ENCODE measurements at regions not wholly inside any gene's neighbourhood (a gene's known extent, or its start where the extent isn't known, plus 50 kb on each side); places are given as distances from the start of the nearest gene placed in this dataset.
A peak's percentile ranks its signal among the peaks of the same experiment; 100 is the strongest.

GRCh38 chr10:117796130-117796745 is 250.5 kb downstream of the RAB11FIP2 start (continued):
- TF ChIP-seq, protein P1, sequence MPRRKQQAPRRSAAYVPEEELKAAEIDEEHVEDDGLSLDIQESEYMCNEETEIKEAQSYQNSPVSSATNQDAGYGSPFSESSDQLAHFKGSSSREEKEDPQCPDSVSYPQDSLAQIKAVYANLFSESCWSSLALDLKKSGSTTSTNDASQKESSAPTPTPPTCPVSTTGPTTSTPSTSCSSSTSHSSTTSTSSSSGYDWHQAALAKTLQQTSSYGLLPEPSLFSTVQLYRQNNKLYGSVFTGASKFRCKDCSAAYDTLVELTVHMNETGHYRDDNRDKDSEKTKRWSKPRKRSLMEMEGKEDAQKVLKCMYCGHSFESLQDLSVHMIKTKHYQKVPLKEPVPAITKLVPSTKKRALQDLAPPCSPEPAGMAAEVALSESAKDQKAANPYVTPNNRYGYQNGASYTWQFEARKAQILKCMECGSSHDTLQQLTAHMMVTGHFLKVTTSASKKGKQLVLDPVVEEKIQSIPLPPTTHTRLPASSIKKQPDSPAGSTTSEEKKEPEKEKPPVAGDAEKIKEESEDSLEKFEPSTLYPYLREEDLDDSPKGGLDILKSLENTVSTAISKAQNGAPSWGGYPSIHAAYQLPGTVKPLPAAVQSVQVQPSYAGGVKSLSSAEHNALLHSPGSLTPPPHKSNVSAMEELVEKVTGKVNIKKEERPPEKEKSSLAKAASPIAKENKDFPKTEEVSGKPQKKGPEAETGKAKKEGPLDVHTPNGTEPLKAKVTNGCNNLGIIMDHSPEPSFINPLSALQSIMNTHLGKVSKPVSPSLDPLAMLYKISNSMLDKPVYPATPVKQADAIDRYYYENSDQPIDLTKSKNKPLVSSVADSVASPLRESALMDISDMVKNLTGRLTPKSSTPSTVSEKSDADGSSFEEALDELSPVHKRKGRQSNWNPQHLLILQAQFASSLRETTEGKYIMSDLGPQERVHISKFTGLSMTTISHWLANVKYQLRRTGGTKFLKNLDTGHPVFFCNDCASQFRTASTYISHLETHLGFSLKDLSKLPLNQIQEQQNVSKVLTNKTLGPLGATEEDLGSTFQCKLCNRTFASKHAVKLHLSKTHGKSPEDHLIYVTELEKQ (tag by site-specific recombination; IDR thresholded peaks at IDR 0.05; ENCODE audit: borderline replicate concordance), result peak; percentile 66; the same call in 1 of the 2 replicates
- TF ChIP-seq ZNF239 (tag by site-specific recombination; IDR thresholded peaks at IDR 0.05) (no peak), ZNF274 (IDR thresholded peaks at IDR 0.05; ENCODE audit: low read length) (no peak), ZNF274 (tag by site-specific recombination; IDR thresholded peaks at IDR 0.05; ENCODE audit: borderline replicate concordance) (no peak), ZNF292 (tag by site-specific recombination; IDR thresholded peaks at IDR 0.05; ENCODE audit: borderline replicate concordance, low read depth) (no peak), SCRT2 (tag by site-specific recombination; IDR thresholded peaks at IDR 0.05) (peak; percentile 69), FEZF1 (tag by site-specific recombination; IDR thresholded peaks at IDR 0.05) (peak; percentile 82), ZNF660 (tag by site-specific recombination; IDR thresholded peaks at IDR 0.05) (0 out of 2 replicates have a peak, but pooled peaks have one; percentile 48), ZNF10 (tag by site-specific recombination; IDR thresholded peaks at IDR 0.05) (no peak), ZNF558 (tag by site-specific recombination; IDR thresholded peaks at IDR 0.05) (0 out of 2 replicates have a peak, but pooled peaks have one; percentile 32), KLF10 (tag by site-specific recombination; IDR thresholded peaks at IDR 0.05) (peak; percentile 48; the same call in 1 of the 2 replicates), HOXD13 (CRISPR knock-in tag; IDR thresholded peaks at IDR 0.05; ENCODE audit: borderline replicate concordance) (peak; percentile 73; the same call in 1 of the 2 replicates), BCL11A (tag by site-specific recombination; IDR thresholded peaks at IDR 0.05; ENCODE audit: low read depth) (0 out of 2 replicates have a peak, but pooled peaks have one; percentile 25), ZBTB21 (tag by site-specific recombination; IDR thresholded peaks at IDR 0.05) (peak; percentile 84), REPIN1 (tag by site-specific recombination; IDR thresholded peaks at IDR 0.05; ENCODE audit: low read depth) (no peak)
- TF ChIP-seq, protein P2, sequence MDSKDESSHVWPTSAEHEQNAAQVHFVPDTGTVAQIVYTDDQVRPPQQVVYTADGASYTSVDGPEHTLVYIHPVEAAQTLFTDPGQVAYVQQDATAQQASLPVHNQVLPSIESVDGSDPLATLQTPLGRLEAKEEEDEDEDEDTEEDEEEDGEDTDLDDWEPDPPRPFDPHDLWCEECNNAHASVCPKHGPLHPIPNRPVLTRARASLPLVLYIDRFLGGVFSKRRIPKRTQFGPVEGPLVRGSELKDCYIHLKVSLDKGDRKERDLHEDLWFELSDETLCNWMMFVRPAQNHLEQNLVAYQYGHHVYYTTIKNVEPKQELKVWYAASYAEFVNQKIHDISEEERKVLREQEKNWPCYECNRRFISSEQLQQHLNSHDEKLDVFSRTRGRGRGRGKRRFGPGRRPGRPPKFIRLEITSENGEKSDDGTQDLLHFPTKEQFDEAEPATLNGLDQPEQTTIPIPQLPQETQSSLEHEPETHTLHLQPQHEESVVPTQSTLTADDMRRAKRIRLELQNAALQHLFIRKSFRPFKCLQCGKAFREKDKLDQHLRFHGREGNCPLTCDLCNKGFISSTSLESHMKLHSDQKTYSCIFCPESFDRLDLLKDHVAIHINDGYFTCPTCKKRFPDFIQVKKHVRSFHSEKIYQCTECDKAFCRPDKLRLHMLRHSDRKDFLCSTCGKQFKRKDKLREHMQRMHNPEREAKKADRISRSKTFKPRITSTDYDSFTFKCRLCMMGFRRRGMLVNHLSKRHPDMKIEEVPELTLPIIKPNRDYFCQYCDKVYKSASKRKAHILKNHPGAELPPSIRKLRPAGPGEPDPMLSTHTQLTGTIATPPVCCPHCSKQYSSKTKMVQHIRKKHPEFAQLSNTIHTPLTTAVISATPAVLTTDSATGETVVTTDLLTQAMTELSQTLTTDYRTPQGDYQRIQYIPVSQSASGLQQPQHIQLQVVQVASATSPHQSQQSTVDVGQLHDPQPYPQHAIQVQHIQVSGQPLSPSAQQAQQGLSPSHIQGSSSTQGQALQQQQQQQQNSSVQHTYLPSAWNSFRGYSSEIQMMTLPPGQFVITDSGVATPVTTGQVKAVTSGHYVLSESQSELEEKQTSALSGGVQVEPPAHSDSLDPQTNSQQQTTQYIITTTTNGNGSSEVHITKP (tag by site-specific recombination; IDR thresholded peaks at IDR 0.05), result peak; percentile 58

GRCh38 chr10:117797296-117797695 is 249.4 kb downstream of the RAB11FIP2 start:
- CTCF ChIA-PET, result interaction anchor here (0.5 kb wide), 1 partner anchor 571 kb away, joined by 3 read pairs; no protein-coding TSS in a partner anchor
- Histone ChIP-seq H3K9me3 (ENCODE audit: control insufficient read depth, insufficient read depth, low read depth, low read length) (no peaks in the 10 kb centered on the region), H3K36me3 (ENCODE audit: control insufficient read depth in 2 of 2, insufficient read depth in 1 of 2, low read length in 2 of 2) (no peaks in the 10 kb centered on the region), H3K4me3 (ENCODE audit: low read depth, low read length) (no peak overlapping the region), H3K27ac (ENCODE audit: extremely low read depth, low read depth, low read length) (no peak overlapping the region), H3K4me1 (ENCODE audit: control insufficient read depth, insufficient read depth, low read length) (peaks cover 5% of the 10 kb centered on the region; the same call in 1 of the 2 replicates)
- TF ChIP-seq ZFHX2 (tag by site-specific recombination; conservative IDR thresholded peaks at IDR 0.05), result 0 out of 2 replicates have a peak, but pooled peaks have one; percentile 21
- no peak for TF ChIP-seq ZBTB6 (tag by site-specific recombination; IDR thresholded peaks at IDR 0.05)
- TF ChIP-seq ZNF701 (tag by site-specific recombination; IDR thresholded peaks at IDR 0.05), result no peak
- TF ChIP-seq KLF8 (tag by site-specific recombination; IDR thresholded peaks at IDR 0.05), result no peak
- no peak for TF ChIP-seq ZNF529 (tag by site-specific recombination; IDR thresholded peaks at IDR 0.05; ENCODE audit: insufficient replicate concordance)
- TF ChIP-seq ZXDB (tag by site-specific recombination; IDR thresholded peaks at IDR 0.05), result no peak
- TF ChIP-seq KLF7 (tag by site-specific recombination; IDR thresholded peaks at IDR 0.05; ENCODE audit: borderline replicate concordance), result no peak
- no peak for TF ChIP-seq ZNF138 (tag by site-specific recombination; IDR thresholded peaks at IDR 0.05; ENCODE audit: borderline replicate concordance)
- TF ChIP-seq, protein P3, sequence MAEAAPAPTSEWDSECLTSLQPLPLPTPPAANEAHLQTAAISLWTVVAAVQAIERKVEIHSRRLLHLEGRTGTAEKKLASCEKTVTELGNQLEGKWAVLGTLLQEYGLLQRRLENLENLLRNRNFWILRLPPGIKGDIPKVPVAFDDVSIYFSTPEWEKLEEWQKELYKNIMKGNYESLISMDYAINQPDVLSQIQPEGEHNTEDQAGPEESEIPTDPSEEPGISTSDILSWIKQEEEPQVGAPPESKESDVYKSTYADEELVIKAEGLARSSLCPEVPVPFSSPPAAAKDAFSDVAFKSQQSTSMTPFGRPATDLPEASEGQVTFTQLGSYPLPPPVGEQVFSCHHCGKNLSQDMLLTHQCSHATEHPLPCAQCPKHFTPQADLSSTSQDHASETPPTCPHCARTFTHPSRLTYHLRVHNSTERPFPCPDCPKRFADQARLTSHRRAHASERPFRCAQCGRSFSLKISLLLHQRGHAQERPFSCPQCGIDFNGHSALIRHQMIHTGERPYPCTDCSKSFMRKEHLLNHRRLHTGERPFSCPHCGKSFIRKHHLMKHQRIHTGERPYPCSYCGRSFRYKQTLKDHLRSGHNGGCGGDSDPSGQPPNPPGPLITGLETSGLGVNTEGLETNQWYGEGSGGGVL (tag by site-specific recombination; IDR thresholded peaks at IDR 0.05), result no peak
- POLR2A ChIA-PET, result no interaction called here
